Testis (tissue), 2 donors: ENCODE measurements at regions not wholly inside any gene's neighbourhood (a gene's known extent, or its start where the extent isn't known, plus 50 kb on each side); places are given as distances from the start of the nearest gene placed in this dataset.

Experiments
- POLR2A ChIP-seq: fragments of 450-650 bp; IDR thresholded peaks from one replicate; pipeline ENCODE4 v1.6.1; 2017; ENCODE audit warnings: antibody characterized with exemption, mild to moderate bottlenecking, moderate library complexity
- TF ChIP-seq, protein P1 (sequence below), 3 experiments: fragments of 450-650 bp in 2 of 3; fragments of 200-600 bp in 1 of 3; sonication (generic) in 1 of 3; IDR thresholded peaks; one replicate each; pipeline ENCODE4 v1.5.1; 2016 to 2019; ENCODE audit warnings: antibody characterized with exemption in 3 of 3, mild to moderate bottlenecking in 2 of 3, moderate library complexity in 1 of 3

DNA sequence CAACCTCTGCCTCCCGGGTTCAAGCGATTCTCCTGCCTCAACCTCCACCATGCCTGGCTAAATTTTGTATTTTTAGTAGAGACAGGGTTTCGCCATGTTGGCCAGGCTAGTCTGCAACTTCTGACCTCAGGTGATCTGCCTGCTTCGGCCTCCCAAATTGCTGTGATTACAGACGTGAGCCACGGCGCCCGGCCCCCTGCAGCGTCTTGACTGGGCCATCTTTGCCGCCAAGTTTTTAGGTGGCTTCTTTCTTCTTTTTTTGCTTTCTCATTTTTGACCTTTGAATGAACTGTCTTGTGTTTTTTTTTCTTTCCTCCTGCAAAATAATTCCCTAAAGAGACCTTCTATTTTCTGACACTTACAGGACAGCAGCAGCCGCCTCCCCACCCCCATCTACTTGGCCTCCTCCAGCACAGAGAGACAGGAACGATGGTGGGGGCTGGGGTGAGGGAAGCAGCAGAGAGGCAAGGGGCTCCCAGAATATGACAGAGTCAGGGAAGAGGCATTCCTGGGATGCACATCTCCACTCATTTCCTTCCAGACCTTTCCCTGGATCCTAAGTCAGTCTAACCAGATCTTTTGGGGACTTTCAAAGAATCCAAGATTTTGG is 92.6 kb upstream of the ALX4 start:
- TF ChIP-seq, protein P1, sequence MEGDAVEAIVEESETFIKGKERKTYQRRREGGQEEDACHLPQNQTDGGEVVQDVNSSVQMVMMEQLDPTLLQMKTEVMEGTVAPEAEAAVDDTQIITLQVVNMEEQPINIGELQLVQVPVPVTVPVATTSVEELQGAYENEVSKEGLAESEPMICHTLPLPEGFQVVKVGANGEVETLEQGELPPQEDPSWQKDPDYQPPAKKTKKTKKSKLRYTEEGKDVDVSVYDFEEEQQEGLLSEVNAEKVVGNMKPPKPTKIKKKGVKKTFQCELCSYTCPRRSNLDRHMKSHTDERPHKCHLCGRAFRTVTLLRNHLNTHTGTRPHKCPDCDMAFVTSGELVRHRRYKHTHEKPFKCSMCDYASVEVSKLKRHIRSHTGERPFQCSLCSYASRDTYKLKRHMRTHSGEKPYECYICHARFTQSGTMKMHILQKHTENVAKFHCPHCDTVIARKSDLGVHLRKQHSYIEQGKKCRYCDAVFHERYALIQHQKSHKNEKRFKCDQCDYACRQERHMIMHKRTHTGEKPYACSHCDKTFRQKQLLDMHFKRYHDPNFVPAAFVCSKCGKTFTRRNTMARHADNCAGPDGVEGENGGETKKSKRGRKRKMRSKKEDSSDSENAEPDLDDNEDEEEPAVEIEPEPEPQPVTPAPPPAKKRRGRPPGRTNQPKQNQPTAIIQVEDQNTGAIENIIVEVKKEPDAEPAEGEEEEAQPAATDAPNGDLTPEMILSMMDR (IDR thresholded peaks at IDR 0.05): no peak
- TF ChIP-seq POLR2A: no peak
